Esophagus squamous epithelium (tissue), 5 donors: ENCODE measurements at regions not wholly inside any gene's neighbourhood (a gene's known extent, or its start where the extent isn't known, plus 50 kb on each side); places are given as distances from the start of the nearest gene placed in this dataset.
"Not testable (repeated sequence)": the region's sequence is repeated elsewhere in the genome, so short reads cannot be mapped to it uniquely, and the experiment has no call there.

Experiments used
- DNase-seq: peaks from one replicate; lab custom pipeline; 2025; lab: John Stamatoyannopoulos, UW
- H3K27ac ChIP-seq, 4 donors: fragments of 200-600 bp; sonication (generic); one replicate each; pipeline ENCODE4 v1.5.1; 2016 to 2019; ENCODE audit warnings: mild to moderate bottlenecking in 1 of 4
- H3K27me3 ChIP-seq, 4 donors: fragments of 200-600 bp; sonication (generic); 1 replicate in 3 of 4; 2 replicates in 1 of 4; pipeline versions ENCODE4 v1.5.1 to v1.6.0; 2017 to 2021; ENCODE audit warnings: antibody characterized with exemption in 1 of 4
- H3K36me3 ChIP-seq, 3 donors: fragments of 200-600 bp; sonication (generic); one replicate each; pipeline ENCODE4 v1.5.1; 2016 to 2019
- H3K4me1 ChIP-seq, 3 donors: fragments of 200-600 bp; sonication (generic); one replicate each; pipeline ENCODE4 v1.5.1; 2017 to 2019
- H3K4me3 ChIP-seq, 4 donors: fragments of 200-600 bp; sonication (generic); 1 replicate in 3 of 4; 2 replicates in 1 of 4; pipeline ENCODE4 v1.5.1; 2016 to 2019; ENCODE audit warnings: mild to moderate bottlenecking in 2 of 4, moderate library complexity in 1 of 4
- H3K9me3 ChIP-seq, 3 donors: fragments of 200-600 bp; sonication (generic); one replicate each; pipeline ENCODE4 v1.5.1; 2016 to 2019
- CTCF ChIP-seq, 6 experiments: fragments of 450-650 bp in 4 of 6; fragments of 200-600 bp in 2 of 6; sonication (generic) in 2 of 6; IDR thresholded peaks; one replicate each; pipeline ENCODE4 v1.5.1; 2016 to 2019; ENCODE audit warnings: antibody characterized with exemption in 6 of 6, mild to moderate bottlenecking in 4 of 6, moderate library complexity in 4 of 6
- POLR2A ChIP-seq, 4 donors: fragments of 450-650 bp; IDR thresholded peaks; one replicate each; pipeline ENCODE4 v1.6.1; 2017; ENCODE audit warnings: antibody characterized with exemption in 4 of 4, mild to moderate bottlenecking in 4 of 4, moderate library complexity in 3 of 4
- WGBS, 2 donors: methylation state at CpG; one replicate each; pipeline ENCODE4 v1.1.5; 2018; 5-methylcytosine and 5-hydroxymethylcytosine counted together
- intact Hi-C: fragments of 100-400 bp; cut with DNase I; formaldehyde crosslinking; loops from one replicate; pipeline ENCODE4 v1.15.0; 2022
- donor health status: DM: yes; HTN: yes; CAD: no.

DNA sequence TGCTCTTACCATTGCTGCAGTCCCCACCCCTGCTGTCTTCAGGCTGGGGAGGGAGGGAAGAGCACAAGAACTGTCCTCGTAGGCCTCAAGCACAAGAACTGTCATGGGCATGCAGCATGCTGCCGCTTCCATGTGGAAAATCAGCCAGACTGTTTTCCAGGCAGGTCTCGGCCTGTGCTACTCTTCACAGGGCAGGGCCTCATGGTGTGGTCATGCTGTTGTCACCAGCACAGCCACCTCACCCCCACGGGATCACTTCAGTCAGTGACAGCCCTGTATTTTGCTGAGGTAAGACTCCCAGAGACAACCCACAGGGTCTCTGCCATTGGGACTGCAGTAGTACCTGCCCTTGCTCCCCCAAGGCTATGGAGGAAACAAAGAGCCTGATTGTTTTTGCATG is 205.3 kb downstream of the NAP1L3 start:
- DNase-seq = no peak
- no peak overlapping the region for H3K27ac ChIP-seq
- H3K27me3 ChIP-seq = no peaks in the 10 kb centered on the region
- intact Hi-C loops = no loop called here
- no peak overlapping the region for H3K4me3 ChIP-seq
- WGBS, 2 donors = 74% methylated on average over 3 of the region's 4 CpGs; no CpG with 5 or more reads in 1 of the 2 donors
- no peaks in the 10 kb centered on the region for H3K4me1 ChIP-seq
- H3K36me3 ChIP-seq = no peaks in the 10 kb centered on the region
- TF ChIP-seq CTCF (IDR thresholded peaks at IDR 0.05) (no peak), POLR2A (IDR thresholded peaks at IDR 0.05) (no peak)
- no peaks in the 10 kb centered on the region for H3K9me3 ChIP-seq

DNA sequence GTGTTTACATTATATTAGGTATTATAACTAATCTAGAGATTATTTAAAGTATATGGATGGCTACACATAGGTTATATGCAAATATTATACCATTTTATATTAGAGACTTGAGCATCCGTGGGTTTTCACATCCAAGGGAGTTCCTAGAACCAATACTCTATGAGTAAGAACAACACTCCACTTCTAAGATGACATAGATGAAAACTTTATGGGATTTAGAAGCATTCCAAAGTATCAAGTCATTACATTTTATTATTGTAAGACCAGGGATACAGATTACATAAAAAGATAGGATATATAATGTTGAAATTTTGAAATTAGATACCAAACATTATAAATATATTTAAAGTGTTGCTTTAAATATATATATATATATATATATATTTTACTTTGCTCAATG is 207.0 kb downstream of the NAP1L3 start:
- no peak overlapping the region for H3K27ac ChIP-seq
- intact Hi-C loops = no loop called here
- no peak overlapping the region for H3K4me3 ChIP-seq
- no peaks in the 10 kb centered on the region for H3K4me1 ChIP-seq
- no peaks in the 10 kb centered on the region for H3K9me3 ChIP-seq
- no peak for DNase-seq
- 50 to 60% methylated on average over 1 of the region's 1 CpG for WGBS, 2 donors
- TF ChIP-seq CTCF (IDR thresholded peaks at IDR 0.05) = no peak
- H3K27me3 ChIP-seq = no peaks in the 10 kb centered on the region
- no peaks in the 10 kb centered on the region for H3K36me3 ChIP-seq

DNA sequence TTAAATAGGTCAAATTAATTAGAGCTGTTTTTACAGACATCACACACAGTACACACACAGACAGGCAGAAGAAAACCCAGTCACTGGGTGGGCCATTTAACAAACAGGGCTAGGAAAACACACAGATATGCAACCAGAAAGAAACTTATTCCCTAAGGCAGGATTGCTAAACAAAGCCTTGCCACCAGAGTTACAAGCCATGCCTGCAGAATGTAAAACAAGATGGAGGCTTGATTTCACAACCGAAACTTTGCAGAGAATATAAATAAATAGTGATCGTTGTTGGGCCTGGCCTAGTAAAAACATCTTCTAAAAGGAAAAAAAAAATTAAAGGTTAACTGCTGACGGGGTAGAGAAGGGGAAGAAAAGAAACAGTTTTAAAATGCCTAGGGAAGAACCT is 212.3 kb downstream of the NAP1L3 start:
- Histone ChIP-seq H3K27me3 (no peaks in the 10 kb centered on the region), H3K4me3 (no peak overlapping the region), H3K9me3 (no peaks in the 10 kb centered on the region), H3K36me3 (no peaks in the 10 kb centered on the region), H3K27ac (no peak overlapping the region), H3K4me1 (no peaks in the 10 kb centered on the region)
- intact Hi-C loops = no loop called here
- DNase-seq = no peak
- WGBS, 2 donors = 70 to 73% methylated on average over 3 of the region's 3 CpGs
- TF ChIP-seq POLR2A (IDR thresholded peaks at IDR 0.05) = no peak

DNA sequence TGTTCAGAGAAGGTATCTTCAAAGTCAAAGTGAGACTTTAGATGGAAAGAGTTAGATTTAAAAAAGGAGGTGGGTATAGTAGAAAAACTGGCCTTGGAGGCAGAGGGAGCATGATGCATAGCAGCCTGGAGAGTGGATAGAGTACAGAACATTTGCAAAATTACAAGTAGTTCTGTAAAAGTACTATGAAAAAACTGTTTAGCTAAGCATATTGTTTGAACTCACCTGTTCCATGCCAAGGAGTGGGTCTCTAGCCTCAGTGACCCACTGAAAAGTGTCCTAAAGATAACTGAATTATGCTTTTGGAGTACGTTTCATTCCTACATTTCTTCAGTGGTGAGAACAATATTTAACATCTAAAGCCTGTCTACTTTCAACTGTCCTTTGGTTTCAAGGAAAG is 218.9 kb downstream of the NAP1L3 start:
- no peak for DNase-seq
- Histone ChIP-seq H3K9me3 (no peaks in the 10 kb centered on the region), H3K4me3 (no peak overlapping the region), H3K27me3 (no peaks in the 10 kb centered on the region), H3K27ac (no peak overlapping the region), H3K36me3 (no peaks in the 10 kb centered on the region), H3K4me1 (no peaks in the 10 kb centered on the region)
- WGBS, 2 donors = 43 to 47% methylated on average over 1 of the region's 1 CpG
- intact Hi-C loops = no loop called here
- TF ChIP-seq CTCF (IDR thresholded peaks at IDR 0.05) = no peak
- TF ChIP-seq POLR2A (IDR thresholded peaks at IDR 0.05) = no peak

DNA sequence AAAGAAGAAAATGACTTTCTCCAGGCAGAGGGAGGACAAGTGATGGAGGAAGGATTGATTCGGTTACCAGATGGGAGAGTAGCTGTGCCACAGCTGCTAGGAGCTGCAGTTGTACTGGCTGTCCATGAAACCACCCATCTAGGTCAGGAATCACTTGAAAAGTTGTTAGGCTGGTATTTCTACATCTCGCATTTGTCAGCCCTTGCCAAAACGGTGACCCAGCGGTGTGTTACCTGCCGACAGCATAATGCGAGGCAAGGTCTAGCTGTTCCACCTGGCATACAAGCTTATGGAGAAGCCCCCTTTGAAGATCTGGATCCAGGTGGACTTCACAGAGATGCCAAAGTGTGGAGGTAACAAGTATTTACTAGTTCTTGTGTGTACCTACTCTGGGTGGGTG is 238.7 kb downstream of the NAP1L3 start:
- H3K27me3 ChIP-seq, H3K4me1 ChIP-seq, H3K9me3 ChIP-seq, H3K36me3 ChIP-seq, H3K4me3 ChIP-seq, H3K27ac ChIP-seq, intact Hi-C loops, DNase-seq: not testable (repeated sequence)
- 79 to 90% methylated on average over 2 to 6 of the region's 6 CpGs for WGBS, 2 donors

- no peak for DNase-seq
- no peak overlapping the region for H3K27ac ChIP-seq
- no peaks in the 10 kb centered on the region for H3K4me1 ChIP-seq
- no peaks in the 10 kb centered on the region for H3K9me3 ChIP-seq
- no peaks in the 10 kb centered on the region for H3K36me3 ChIP-seq
- no peaks in the 10 kb centered on the region for H3K27me3 ChIP-seq
- 60 to 83% methylated on average over 1 to 3 of the region's 3 CpGs for WGBS, 2 donors
- intact Hi-C loops = no loop called here
- TF ChIP-seq POLR2A (IDR thresholded peaks at IDR 0.05) (no peak), CTCF (IDR thresholded peaks at IDR 0.05) (no peak)
- no peak overlapping the region for H3K4me3 ChIP-seq
Measured at GRCh38 chrX:93428497-93428896, 244.9 kb downstream of the NAP1L3 start.
